Endothelial cell of umbilical vein (primary cell): ENCODE measurements at regions not wholly inside any gene's neighbourhood (a gene's known extent, or its start where the extent isn't known, plus 50 kb on each side); places are given as distances from the start of the nearest gene placed in this dataset.

Experiments
- BruUV-seq: library from RNA; stranded (reverse); fragments of 400-500 nt; replicated peaks from 2 replicates; lab custom pipeline; 2021; lab: Mats Ljungman, UMichigan
- CTCF ChIA-PET: fragments of 300-600, 350-600 bp; sonication (Branson Sonifier 250); formaldehyde crosslinking; loops from one replicate; lab custom pipeline; 2021; ENCODE audit warnings: antibody characterized with exemption, inconsistent platforms; lab: Charles Lee
- POLR2A ChIA-PET: fragments of 300-600, 350-600 bp; sonication (Branson Sonifier 250); formaldehyde crosslinking; loops from one replicate; lab custom pipeline; 2021; ENCODE audit warnings: antibody characterized with exemption, inconsistent platforms; lab: Charles Lee
- DNase-seq: peaks from one replicate; pipeline ENCODE4 v3.0.0-alpha.2; 2011; ENCODE audit warnings: low read depth, low spot score
- FAIRE-seq: peaks from 2 replicates; lab custom pipeline; 2011; peaks lifted over from hg19 to GRCh38; lab: Jason Lieb, UNC
- H2AFZ ChIP-seq: 2 replicates; pipeline ENCODE4 v1.6.0; 2012; ENCODE audit warnings: low read depth, low read length, control low read depth, inconsistent platforms
- H3K27ac ChIP-seq: 2 replicates; pipeline ENCODE4 v1.5.1; 2011; ENCODE audit warnings: low read depth, mild to moderate bottlenecking, control low read depth, low read length, moderate library complexity; ENCODE audit not compliant: insufficient read depth
- H3K27me3 ChIP-seq, 2 experiments: 2 replicates each; pipeline versions ENCODE4 v1.6.0 to v1.6.1; 2011; ENCODE audit warnings: low read length in 2 of 2, mixed read lengths in 1 of 2; ENCODE audit not compliant: control insufficient read depth in 2 of 2, insufficient read depth in 2 of 2
- H3K36me3 ChIP-seq, 2 experiments: 2 replicates in 1 of 2; 3 replicates in 1 of 2; pipeline ENCODE4 v1.5.1; 2011; ENCODE audit warnings: low read length in 2 of 2, mild to moderate bottlenecking in 1 of 2, moderate library complexity in 1 of 2; ENCODE audit not compliant: control insufficient read depth in 2 of 2, insufficient read depth in 2 of 2; ENCODE audit errors: extremely low read depth in 1 of 2
- H3K4me1 ChIP-seq: 3 replicates; pipeline ENCODE4 v1.5.1; 2011; ENCODE audit warnings: mild to moderate bottlenecking, low read length; ENCODE audit not compliant: control insufficient read depth, insufficient read depth; ENCODE audit errors: extremely low read depth
- H3K4me2 ChIP-seq: 2 replicates; pipeline ENCODE4 v1.6.1; 2011; ENCODE audit warnings: low read length, control low read depth, mixed read lengths; ENCODE audit not compliant: insufficient read depth
- H3K4me3 ChIP-seq, 3 experiments: fragments of 200-600 bp in 1 of 3; sonication (generic), shearing (Covaris generic) in 1 of 3; replicated peaks in 1 of 3; 2 replicates each; pipeline ENCODE4 v1.5.1; 2011 to 2016; ENCODE audit warnings: control low read depth in 3 of 3, low read length in 3 of 3, mild to moderate bottlenecking in 2 of 3, inconsistent platforms in 1 of 3, low read depth in 1 of 3, moderate library complexity in 1 of 3; ENCODE audit not compliant: insufficient read depth in 1 of 3
- H3K79me2 ChIP-seq: 2 replicates; pipeline ENCODE4 v1.6.0; 2012; ENCODE audit warnings: low read length, inconsistent platforms; ENCODE audit not compliant: control insufficient read depth, insufficient read depth
- H3K9ac ChIP-seq: replicated peaks from 2 replicates; pipeline ENCODE3; 2011; ENCODE audit warnings: low read length, control low read depth; ENCODE audit not compliant: insufficient read depth; ENCODE audit errors: extremely low read depth
- H3K9me1 ChIP-seq: replicated peaks from 3 replicates; pipeline ENCODE4 v1.6.0; 2011; ENCODE audit warnings: mild to moderate bottlenecking, low read length; ENCODE audit not compliant: control insufficient read depth, insufficient read depth; ENCODE audit errors: extremely low read depth
- H3K9me3 ChIP-seq: replicated peaks from 2 replicates; pipeline ENCODE4 v1.5.1; 2012; ENCODE audit warnings: low read length, inconsistent platforms; ENCODE audit not compliant: control insufficient read depth, insufficient read depth
- H4K20me1 ChIP-seq: replicated peaks from 2 replicates; pipeline ENCODE3; 2011; ENCODE audit warnings: mild to moderate bottlenecking, low read length; ENCODE audit not compliant: control insufficient read depth, insufficient read depth; ENCODE audit errors: extremely low read depth
- CTCF ChIP-seq, 2 donors: IDR thresholded peaks; 1 replicate in 1 of 2; 2 replicates in 1 of 2; pipeline ENCODE4 v1.5.1; 2011; ENCODE audit warnings: low read length in 2 of 2, mild to moderate bottlenecking in 2 of 2, moderate library complexity in 2 of 2, control low read depth in 1 of 2, inconsistent platforms in 1 of 2, low read depth in 1 of 2; ENCODE audit not compliant: insufficient read depth in 1 of 2; ENCODE audit errors: extremely low read depth in 1 of 2
- EZH2 ChIP-seq: IDR thresholded peaks from 2 replicates; pipeline ENCODE4 v1.6.1; 2012; ENCODE audit warnings: borderline replicate concordance, low read depth, mild to moderate bottlenecking, moderate library complexity, low read length, inconsistent platforms; ENCODE audit not compliant: severe bottlenecking
- FOS ChIP-seq: IDR thresholded peaks from 2 replicates; pipeline ENCODE4 v1.6.1; 2011; ENCODE audit warnings: mild to moderate bottlenecking, low read length, moderate library complexity, borderline replicate concordance; ENCODE audit not compliant: insufficient read depth
- GATA2 ChIP-seq: IDR thresholded peaks from 2 replicates; pipeline ENCODE4 v1.7.0; 2011; ENCODE audit warnings: low read depth, mild to moderate bottlenecking, moderate library complexity, mixed read lengths, low read length; ENCODE audit not compliant: insufficient read length, insufficient read depth
- JUN ChIP-seq: IDR thresholded peaks from 2 replicates; pipeline ENCODE4 v1.6.1; 2011; ENCODE audit warnings: borderline replicate concordance, low read depth; ENCODE audit not compliant: insufficient read length, insufficient read depth
- MAX ChIP-seq: IDR thresholded peaks from 2 replicates; pipeline ENCODE4 v1.6.1; 2011; ENCODE audit not compliant: insufficient read depth, insufficient read length
- MYC ChIP-seq: IDR thresholded peaks from one replicate; pipeline ENCODE4 v1.6.1; 2011; ENCODE audit warnings: mild to moderate bottlenecking, low read depth, low read length
- POLR2A ChIP-seq: IDR thresholded peaks from 2 replicates; pipeline ENCODE4 v1.6.1; 2012; ENCODE audit warnings: low read depth, mild to moderate bottlenecking, control low read depth, low read length
- POLR2AphosphoS5 ChIP-seq: IDR thresholded peaks from 2 replicates; pipeline ENCODE4 v1.6.1; 2012; ENCODE audit warnings: low read depth, mild to moderate bottlenecking, control low read depth, low read length, moderate library complexity; ENCODE audit not compliant: insufficient read depth
- dilution Hi-C: fragments of 300-500 bp; cut with MboI; formaldehyde crosslinking; loops from one replicate; pipeline ENCODE4 v1.15.0; 2019; ENCODE audit warnings: low sequenced_read_pairs; ENCODE audit not compliant: extremely low pct_ligation_motif_present
- intact Hi-C: fragments of 100-400 bp; cut with micrococcal nuclease; formaldehyde crosslinking; loops from one replicate; pipeline ENCODE4 v1.10.0; 2022

- TF ChIP-seq FOS, result no peak
- TF ChIP-seq POLR2AphosphoS5, result no peak
- TF ChIP-seq GATA2, result no peak
- no peak for TF ChIP-seq EZH2
- no peak for TF ChIP-seq POLR2A
- no peak for TF ChIP-seq JUN
- Histone ChIP-seq H3K27ac (no peak overlapping the region), H3K4me1 (no peaks in the 10 kb centered on the region), H3K9ac (no peak overlapping the region), H3K79me2 (no peaks in the 10 kb centered on the region), H3K36me3 (no peaks in the 10 kb centered on the region), H4K20me1 (no peaks in the 10 kb centered on the region), H3K27me3 (no peaks in the 10 kb centered on the region), H3K4me2 (no peak overlapping the region), H2AFZ (no peak overlapping the region), H3K9me3 (no peaks in the 10 kb centered on the region), H3K4me3 (no peak overlapping the region), H3K9me1 (no peaks in the 10 kb centered on the region)
- ChIA-PET POLR2A (no interaction called here), CTCF (no interaction called here)
- dilution Hi-C loops (no loop called here), intact Hi-C loops (no loop called here)
- DNase-seq (no peak), FAIRE-seq (no peak)
- no TSS peak for BruUV-seq
Observed at GRCh38 chr10:42986633-42987032, 90.2 kb upstream of the RET start.

- H3K36me3 ChIP-seq, result no peaks in the 10 kb centered on the region
- no peak overlapping the region for H3K9ac ChIP-seq
- DNase-seq (no peak), FAIRE-seq (no peak)
- ChIA-PET CTCF (no interaction called here), POLR2A (no interaction called here)
- H3K4me1 ChIP-seq, result no peaks in the 10 kb centered on the region
- no peak overlapping the region for H3K27ac ChIP-seq
- no peaks in the 10 kb centered on the region for H3K9me1 ChIP-seq
- no peak overlapping the region for H3K4me3 ChIP-seq
- no peaks in the 10 kb centered on the region for H3K9me3 ChIP-seq
- dilution Hi-C loops (no loop called here), intact Hi-C loops (no loop called here)
- no peaks in the 10 kb centered on the region for H3K27me3 ChIP-seq
- no peaks in the 10 kb centered on the region for H3K79me2 ChIP-seq
- no peak overlapping the region for H3K4me2 ChIP-seq
- no peaks in the 10 kb centered on the region for H4K20me1 ChIP-seq
- TF ChIP-seq POLR2AphosphoS5 (no peak), JUN (no peak), GATA2 (no peak), EZH2 (no peak), FOS (no peak), POLR2A (no peak), CTCF (IDR thresholded peaks at IDR 0.05; ENCODE audit: extremely low read depth in 1 of 2, insufficient read depth in 1 of 2, low read depth in 1 of 2, low read length in 2 of 2) (no peak), MAX (no peak), MYC (no peak)
- no TSS peak for BruUV-seq
- no peak overlapping the region for H2AFZ ChIP-seq
Observed at GRCh38 chr10:42987121-42987541, 89.7 kb upstream of the RET start.
